ENCODE measurements at regions not wholly inside any gene's neighbourhood (a gene's known extent, or its start where the extent isn't known, plus 50 kb on each side); places are given as distances from the start of the nearest gene placed in this dataset.

- FAIRE-seq (no peak), ATAC-seq (no peak), DNase-seq (no peak)
- Histone ChIP-seq H3K9me3 (no peaks in the 10 kb centered on the region), H3K27ac (no peak overlapping the region), H3K36me3 (no peaks in the 10 kb centered on the region), H3K27me3 (no peaks in the 10 kb centered on the region), H3K4me1 (no peaks in the 10 kb centered on the region), H3K4me3 (no peak overlapping the region)
- TF ChIP-seq CTCF (IDR thresholded peaks at IDR 0.05) = no peak
- intact Hi-C loops (cut with DNase I) = no loop called here
These were observed 392.1 kb downstream of the ANXA1 start for GRCh38 chr9:73543727-73544126.

GRCh38 chr9:73548201-73548600, 396.5 kb downstream of the ANXA1 start:
- intact Hi-C loops (cut with DNase I) = no loop called here
- H3K27me3 ChIP-seq = no peaks in the 10 kb centered on the region
- ATAC-seq = no peak
- 26 to 41% methylated on average over 5 of the region's 5 CpGs for WGBS, 2 donors
- no peaks in the 10 kb centered on the region for H3K9me3 ChIP-seq
- no peak for FAIRE-seq
- H3K36me3 ChIP-seq = no peaks in the 10 kb centered on the region
- no peak for DNase-seq
- no peak for TF ChIP-seq CTCF (IDR thresholded peaks at IDR 0.05)
- H3K4me3 ChIP-seq = no peak overlapping the region
- no peaks in the 10 kb centered on the region for H3K4me1 ChIP-seq
- H3K27ac ChIP-seq = no peak overlapping the region

- FAIRE-seq = no peak
- WGBS, 2 donors = 16 to 26% methylated on average over 1 of the region's 1 CpG
- Histone ChIP-seq H3K9me3 (no peaks in the 10 kb centered on the region), H3K36me3 (no peaks in the 10 kb centered on the region), H3K27me3 (no peaks in the 10 kb centered on the region), H3K27ac (no peak overlapping the region), H3K4me1 (no peaks in the 10 kb centered on the region), H3K4me3 (no peak overlapping the region)
- no peak for TF ChIP-seq CTCF (IDR thresholded peaks at IDR 0.05)
- no peak for DNase-seq
- ATAC-seq = no peak
- intact Hi-C loops (cut with DNase I) = no loop called here
These were observed 398.3 kb downstream of the ANXA1 start for GRCh38 chr9:73549991-73550390.

GRCh38 chr9:73553295-73553694, 401.6 kb downstream of the ANXA1 start:
- DNase-seq (no peak), ATAC-seq (no peak), FAIRE-seq (no peak)
- WGBS, 2 donors = 19 to 22% methylated on average over 3 of the region's 3 CpGs
- no peaks in the 10 kb centered on the region for H3K4me1 ChIP-seq
- intact Hi-C loops (cut with DNase I) = no loop called here
- no peak overlapping the region for H3K4me3 ChIP-seq
- no peak for TF ChIP-seq CTCF (IDR thresholded peaks at IDR 0.05)
- H3K36me3 ChIP-seq = no peaks in the 10 kb centered on the region
- H3K27ac ChIP-seq = no peak overlapping the region
- H3K9me3 ChIP-seq = no peaks in the 10 kb centered on the region
- H3K27me3 ChIP-seq = peaks cover 0 to 5% (median 0%) of the 10 kb centered on the region in 4 donors

- Histone ChIP-seq H3K36me3 (no peaks in the 10 kb centered on the region), H3K4me1 (no peaks in the 10 kb centered on the region), H3K27me3 (peaks cover 0 to 6% (median 3%) of the 10 kb centered on the region in 4 donors), H3K9me3 (no peaks in the 10 kb centered on the region), H3K4me3 (no peak overlapping the region), H3K27ac (no peak overlapping the region)
- DNase-seq = no peak
- ATAC-seq = no peak
- intact Hi-C loops (cut with DNase I) = no loop called here
- TF ChIP-seq CTCF (IDR thresholded peaks at IDR 0.05) = no peak
- FAIRE-seq = no peak
These were observed 406.8 kb downstream of the ANXA1 start for GRCh38 chr9:73558471-73558870.
